HPDE6-E6E7 (cell line): ENCODE measurements at regions not wholly inside any gene's neighbourhood (a gene's known extent, or its start where the extent isn't known, plus 50 kb on each side); places are given as distances from the start of the nearest gene placed in this dataset.
A peak's percentile ranks its signal among the peaks of the same experiment; 100 is the strongest.

Experiments
- DNase-seq: peaks from one replicate; pipeline ENCODE4 v3.0.0; 2011; ENCODE audit warnings: missing footprints; ENCODE audit errors: extremely low spot score

DNA sequence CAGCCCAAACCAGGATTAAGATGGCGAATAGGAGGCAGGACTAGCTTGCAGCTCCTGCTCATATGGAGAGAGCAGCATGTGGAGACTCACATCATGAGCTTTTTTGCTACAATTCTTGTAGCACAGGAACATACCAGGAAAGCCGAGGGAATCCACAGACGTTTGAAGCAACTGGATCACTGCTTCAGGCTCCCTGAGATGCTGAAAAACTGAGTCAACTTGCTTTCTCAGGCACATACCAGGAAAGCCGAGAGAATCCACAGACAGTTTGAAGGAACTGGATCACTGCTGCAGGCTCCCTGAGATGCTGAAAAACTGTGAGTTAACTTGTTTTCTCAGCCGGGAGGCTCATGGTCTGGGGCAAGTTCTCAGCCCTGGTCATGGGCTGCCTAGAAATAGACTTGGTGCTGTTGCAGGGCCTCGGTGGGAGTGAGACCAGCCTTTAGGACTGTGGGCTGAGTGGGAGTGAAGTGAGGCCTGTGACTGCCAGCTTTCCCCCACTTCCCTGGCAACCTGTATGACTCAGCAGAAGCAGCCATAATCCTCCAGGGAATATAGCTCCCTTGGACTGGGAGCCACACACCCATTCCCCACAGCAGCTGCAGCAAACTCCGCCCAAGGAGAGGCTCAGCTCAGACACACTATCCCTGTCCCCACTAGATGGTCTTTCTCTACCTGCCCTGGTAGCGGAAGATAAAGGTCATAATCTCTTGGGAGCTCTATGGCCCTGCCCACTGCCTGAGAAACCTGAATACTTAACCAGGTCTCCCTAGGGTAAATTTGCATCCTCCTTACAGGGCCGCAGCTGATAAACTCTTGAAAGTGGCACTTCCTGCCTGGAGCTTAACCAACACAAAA, 51.9 kb upstream of the PFN2 start:
- DNase-seq, result no peak

- DNase-seq, result peak; percentile 32
Observed at GRCh38 chr3:150020527-150020926, 49.8 kb upstream of the PFN2 start.
